ENCODE measurements at regions not wholly inside any gene's neighbourhood (a gene's known extent, or its start where the extent isn't known, plus 50 kb on each side); places are given as distances from the start of the nearest gene placed in this dataset.
"Not testable (repeated sequence)": the region's sequence is repeated elsewhere in the genome, so short reads cannot be mapped to it uniquely, and the experiment has no call there.

DNA sequence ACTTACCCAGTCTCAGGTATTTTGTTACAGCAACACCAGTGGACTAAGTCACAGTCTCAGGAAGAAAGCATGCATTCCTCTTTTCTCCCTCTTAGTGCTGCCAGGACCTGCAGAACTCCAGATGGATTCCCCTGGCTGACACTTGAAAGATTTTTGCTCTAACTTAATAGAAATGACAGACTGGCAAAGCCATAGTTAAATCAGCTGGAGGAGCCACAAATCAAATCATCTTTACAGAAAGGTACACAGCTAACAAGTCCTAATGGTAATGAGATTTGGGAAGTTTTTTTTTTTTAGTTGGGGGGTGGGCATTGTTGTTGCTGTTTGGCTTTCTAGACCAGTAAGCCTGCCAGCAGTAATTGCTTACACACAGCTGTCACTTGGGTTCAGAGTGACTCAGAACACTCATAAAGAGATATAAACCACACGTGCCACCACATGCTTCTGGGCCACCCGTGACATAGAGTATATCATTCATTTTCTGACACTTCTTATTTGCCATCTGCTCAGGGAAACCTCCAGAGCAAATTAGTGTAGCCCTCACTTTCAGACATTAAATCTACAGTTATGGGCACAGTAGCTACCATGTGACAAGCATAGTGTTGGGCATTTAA is 72.4 kb downstream of the FH start:
- Mint-ChIP-seq H3K36me3 (no peaks in the 10 kb centered on the region), H3K27me3 (peaks cover 4% of the 10 kb centered on the region), H3K9me3 (peaks cover 0 to 12% (median 4%) of the 10 kb centered on the region in 7 donors), H3K4me3 (no peak overlapping the region), H3K27ac (no peak overlapping the region), H3K4me1 (no peaks in the 10 kb centered on the region)
- Histone ChIP-seq H3K27me3 (ENCODE audit: control insufficient read depth, insufficient read depth, low read length) (no peaks in the 10 kb centered on the region), H3K9me3 (ENCODE audit: control insufficient read depth in 2 of 2, low read length in 2 of 2) (no peaks in the 10 kb centered on the region), H3K4me1 (ENCODE audit: control insufficient read depth, insufficient read depth, low read length, poor library complexity, severe bottlenecking) (no peaks in the 10 kb centered on the region), H3K4me3 (ENCODE audit: low read depth, low read length) (no peak overlapping the region), H3K36me3 (ENCODE audit: control insufficient read depth, insufficient read depth, low read length) (no peaks in the 10 kb centered on the region), H3K27ac (ENCODE audit: insufficient read depth, low read length, poor library complexity, severe bottlenecking) (no peak overlapping the region)
- no peak for DNase-seq
- ATAC-seq (ENCODE audit: low read depth in 2 of 2) = no peak

DNA sequence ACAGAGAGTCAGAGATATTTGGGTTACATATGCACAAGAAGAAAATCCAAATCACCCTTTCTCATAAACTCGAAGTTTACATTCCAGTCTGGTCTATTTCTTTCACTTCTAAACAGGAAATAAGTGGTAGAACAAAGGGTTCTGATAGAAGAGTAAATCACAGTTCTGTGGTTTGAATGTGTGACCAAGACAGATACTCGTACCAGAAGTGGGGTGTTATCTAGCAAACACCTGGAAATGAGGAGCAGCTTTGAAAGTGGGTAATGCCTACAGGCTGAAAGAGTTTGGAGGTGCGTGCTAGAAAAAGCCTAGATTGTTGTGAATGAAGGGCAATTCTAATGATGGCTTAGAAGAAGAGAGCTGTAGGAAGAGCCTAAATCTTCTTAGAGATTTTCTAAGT is 74.7 kb downstream of the FH start:
- ATAC-seq (ENCODE audit: low read depth in 2 of 2) (no peak), DNase-seq (no peak)
- no peaks in the 10 kb centered on the region for H3K27me3 ChIP-seq (ENCODE audit: control insufficient read depth, insufficient read depth, low read length)
- H3K27ac ChIP-seq (ENCODE audit: insufficient read depth, low read length, poor library complexity, severe bottlenecking) = no peak overlapping the region
- Mint-ChIP-seq H3K27me3 (no peaks in the 10 kb centered on the region), H3K4me1 (no peaks in the 10 kb centered on the region), H3K27ac (no peak overlapping the region), H3K36me3 (no peaks in the 10 kb centered on the region), H3K4me3 (no peak overlapping the region), H3K9me3 (peaks cover 0 to 12% (median 2%) of the 10 kb centered on the region in 7 donors)
- H3K4me1 ChIP-seq (ENCODE audit: control insufficient read depth, insufficient read depth, low read length, poor library complexity, severe bottlenecking) = no peaks in the 10 kb centered on the region
- H3K9me3 ChIP-seq (ENCODE audit: control insufficient read depth in 2 of 2, low read length in 2 of 2) = no peaks in the 10 kb centered on the region
- H3K36me3 ChIP-seq (ENCODE audit: control insufficient read depth, insufficient read depth, low read length) = no peaks in the 10 kb centered on the region
- H3K4me3 ChIP-seq (ENCODE audit: low read depth, low read length) = no peak overlapping the region

GRCh38 chr1:241443561-241443960 is 76.0 kb downstream of the FH start:
- no peak overlapping the region for H3K4me3 Mint-ChIP-seq
- Histone ChIP-seq H3K27ac (ENCODE audit: insufficient read depth, low read length, poor library complexity, severe bottlenecking) (no peak overlapping the region), H3K4me3 (ENCODE audit: low read depth, low read length) (no peak overlapping the region), H3K4me1 (ENCODE audit: control insufficient read depth, insufficient read depth, low read length, poor library complexity, severe bottlenecking) (no peaks in the 10 kb centered on the region), H3K36me3 (ENCODE audit: control insufficient read depth, insufficient read depth, low read length) (no peaks in the 10 kb centered on the region), H3K9me3 (ENCODE audit: control insufficient read depth in 2 of 2, low read length in 2 of 2) (no peaks in the 10 kb centered on the region), H3K27me3 (ENCODE audit: control insufficient read depth, insufficient read depth, low read length) (no peaks in the 10 kb centered on the region)
- DNase-seq = no peak
- H3K9me3 Mint-ChIP-seq = peaks cover 0 to 12% (median 2%) of the 10 kb centered on the region in 7 donors
- no peaks in the 10 kb centered on the region for H3K4me1 Mint-ChIP-seq
- no peaks in the 10 kb centered on the region for H3K27me3 Mint-ChIP-seq
- no peaks in the 10 kb centered on the region for H3K36me3 Mint-ChIP-seq
- H3K27ac Mint-ChIP-seq = no peak overlapping the region
- ATAC-seq (ENCODE audit: low read depth in 2 of 2) = no peak

DNA sequence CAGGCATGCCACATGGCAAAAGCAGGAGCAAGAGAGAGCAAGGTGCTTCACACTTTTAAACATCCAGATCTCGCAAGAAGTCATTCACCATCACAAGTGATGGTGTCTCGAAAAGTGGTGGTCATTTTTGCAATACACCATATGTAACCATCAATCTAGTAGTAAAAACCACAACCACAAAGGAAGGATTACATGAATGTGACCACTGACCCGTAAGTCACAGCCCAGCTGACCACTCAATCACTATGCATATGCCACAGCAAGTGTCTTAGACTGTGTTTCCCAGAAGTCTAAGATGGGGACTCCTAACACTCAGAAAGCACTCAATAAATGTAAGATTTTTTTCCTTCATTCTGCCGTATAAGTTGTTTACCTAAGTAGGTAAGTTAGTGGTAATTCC is 76.9 kb downstream of the FH start:
- no peak for ATAC-seq (ENCODE audit: low read depth in 2 of 2)
- no peaks in the 10 kb centered on the region for H3K27me3 ChIP-seq (ENCODE audit: control insufficient read depth, insufficient read depth, low read length)
- Mint-ChIP-seq H3K27me3 (no peaks in the 10 kb centered on the region), H3K4me1 (no peaks in the 10 kb centered on the region), H3K9me3 (peaks cover 0 to 12% (median 1%) of the 10 kb centered on the region in 7 donors), H3K27ac (no peak overlapping the region), H3K4me3 (no peak overlapping the region), H3K36me3 (no peaks in the 10 kb centered on the region)
- H3K27ac ChIP-seq (ENCODE audit: insufficient read depth, low read length, poor library complexity, severe bottlenecking) = no peak overlapping the region
- no peaks in the 10 kb centered on the region for H3K36me3 ChIP-seq (ENCODE audit: control insufficient read depth, insufficient read depth, low read length)
- no peak for DNase-seq
- H3K9me3 ChIP-seq (ENCODE audit: control insufficient read depth in 2 of 2, low read length in 2 of 2) = no peaks in the 10 kb centered on the region
- H3K4me3 ChIP-seq (ENCODE audit: low read depth, low read length) = no peak overlapping the region
- H3K4me1 ChIP-seq (ENCODE audit: control insufficient read depth, insufficient read depth, low read length, poor library complexity, severe bottlenecking) = no peaks in the 10 kb centered on the region

GRCh38 chr1:241440904-241441303 is 78.7 kb downstream of the FH start:
- DNase-seq (no peak), ATAC-seq (ENCODE audit: low read depth in 2 of 2) (no peak)
- Histone ChIP-seq H3K4me3 (ENCODE audit: low read depth, low read length) (no peak overlapping the region), H3K9me3 (ENCODE audit: control insufficient read depth in 2 of 2, low read length in 2 of 2) (no peaks in the 10 kb centered on the region), H3K27me3 (ENCODE audit: control insufficient read depth, insufficient read depth, low read length) (no peaks in the 10 kb centered on the region), H3K27ac (ENCODE audit: insufficient read depth, low read length, poor library complexity, severe bottlenecking) (no peak overlapping the region), H3K36me3 (ENCODE audit: control insufficient read depth, insufficient read depth, low read length) (no peaks in the 10 kb centered on the region), H3K4me1 (ENCODE audit: control insufficient read depth, insufficient read depth, low read length, poor library complexity, severe bottlenecking) (no peaks in the 10 kb centered on the region)
- H3K36me3 Mint-ChIP-seq = no peaks in the 10 kb centered on the region
- no peaks in the 10 kb centered on the region for H3K27me3 Mint-ChIP-seq
- H3K27ac Mint-ChIP-seq = no peak overlapping the region
- no peaks in the 10 kb centered on the region for H3K4me1 Mint-ChIP-seq
- no peak overlapping the region for H3K4me3 Mint-ChIP-seq
- H3K9me3 Mint-ChIP-seq = peaks cover 0 to 12% (median 1%) of the 10 kb centered on the region in 7 donors

DNA sequence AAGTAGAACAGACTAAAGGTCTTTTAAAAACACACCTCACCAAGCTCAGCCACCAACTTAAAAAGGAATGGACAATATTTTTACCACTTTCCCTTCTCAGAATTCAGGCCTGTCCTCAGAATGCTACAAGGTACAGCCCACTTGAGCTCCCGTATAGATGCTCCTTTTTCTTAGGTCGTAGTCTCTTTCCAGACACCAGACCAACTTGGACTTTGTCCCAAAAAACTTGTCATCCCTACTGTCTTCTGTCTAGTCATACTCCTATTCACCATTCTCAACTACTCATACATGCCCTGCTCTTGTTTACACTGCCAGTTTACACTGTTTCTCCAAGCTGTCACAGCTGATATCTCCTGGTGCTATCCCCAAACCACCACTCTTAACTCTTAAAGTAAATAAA is 80.9 kb downstream of the FH start:
- H3K9me3 ChIP-seq (ENCODE audit: control insufficient read depth in 2 of 2, low read length in 2 of 2); H3K4me3 Mint-ChIP-seq: not testable (repeated sequence)

GRCh38 chr1:241432241-241432640 is 75.2 kb upstream of the RGS7 start:
- Histone ChIP-seq H3K4me3 (ENCODE audit: low read depth, low read length) (no peak overlapping the region), H3K27me3 (ENCODE audit: control insufficient read depth, insufficient read depth, low read length) (peaks cover 2% of the 10 kb centered on the region), H3K9me3 (ENCODE audit: control insufficient read depth in 2 of 2, low read length in 2 of 2) (no peaks in the 10 kb centered on the region), H3K36me3 (ENCODE audit: control insufficient read depth, insufficient read depth, low read length) (no peaks in the 10 kb centered on the region), H3K4me1 (ENCODE audit: control insufficient read depth, insufficient read depth, low read length, poor library complexity, severe bottlenecking) (no peaks in the 10 kb centered on the region), H3K27ac (ENCODE audit: insufficient read depth, low read length, poor library complexity, severe bottlenecking) (no peak overlapping the region)
- Mint-ChIP-seq H3K36me3 (no peaks in the 10 kb centered on the region), H3K27ac (no peak overlapping the region), H3K4me1 (no peaks in the 10 kb centered on the region), H3K9me3 (peaks cover 0 to 6% (median 0%) of the 10 kb centered on the region in 7 donors), H3K4me3 (no peak overlapping the region), H3K27me3 (peaks cover 12% of the 10 kb centered on the region)
- no peak for ATAC-seq (ENCODE audit: low read depth in 2 of 2)
- DNase-seq = no peak

More for the DNA sequence above, 80.9 kb downstream of the FH start:
- not testable (repeated sequence) for H3K9me3 Mint-ChIP-seq; H3K27me3 Mint-ChIP-seq; H3K36me3 ChIP-seq (ENCODE audit: control insufficient read depth, insufficient read depth, low read length); H3K4me3 ChIP-seq (ENCODE audit: low read depth, low read length); H3K27ac ChIP-seq (ENCODE audit: insufficient read depth, low read length, poor library complexity, severe bottlenecking); DNase-seq; ATAC-seq (ENCODE audit: low read depth in 2 of 2); H3K27me3 ChIP-seq (ENCODE audit: control insufficient read depth, insufficient read depth, low read length); H3K4me1 Mint-ChIP-seq; H3K4me1 ChIP-seq (ENCODE audit: control insufficient read depth, insufficient read depth, low read length, poor library complexity, severe bottlenecking); H3K27ac Mint-ChIP-seq; H3K36me3 Mint-ChIP-seq

- H3K27me3 ChIP-seq (ENCODE audit: control insufficient read depth, insufficient read depth, low read length) = peaks cover 13% of the 10 kb centered on the region
- H3K36me3 ChIP-seq (ENCODE audit: control insufficient read depth, insufficient read depth, low read length); ATAC-seq (ENCODE audit: low read depth in 2 of 2); H3K27ac ChIP-seq (ENCODE audit: insufficient read depth, low read length, poor library complexity, severe bottlenecking); DNase-seq; H3K9me3 Mint-ChIP-seq; H3K9me3 ChIP-seq (ENCODE audit: control insufficient read depth in 2 of 2, low read length in 2 of 2); H3K4me1 Mint-ChIP-seq; H3K27ac Mint-ChIP-seq; H3K4me1 ChIP-seq (ENCODE audit: control insufficient read depth, insufficient read depth, low read length, poor library complexity, severe bottlenecking); H3K36me3 Mint-ChIP-seq; H3K4me3 ChIP-seq (ENCODE audit: low read depth, low read length): not testable (repeated sequence)
- H3K4me3 Mint-ChIP-seq = peak overlapping the region in 2 of 4 donors; percentile 47 to 55
- H3K27me3 Mint-ChIP-seq = peaks cover 50% of the 10 kb centered on the region
Measured at GRCh38 chr1:241425091-241425490, 68.1 kb upstream of the RGS7 start.

Measured in CD4-positive, CD25-positive, alpha-beta regulatory T cell (primary cell).